CD4-positive, alpha-beta T cell treated with Interleukin-17A for 4 hours (primary cell): ENCODE measurements at regions not wholly inside any gene's neighbourhood (a gene's known extent, or its start where the extent isn't known, plus 50 kb on each side); places are given as distances from the start of the nearest gene placed in this dataset.

Source experiments
- DNase-seq: peaks from one replicate; pipeline ENCODE4 v3.0.0-alpha.2; 2020; ENCODE audit warnings: mixed read lengths

DNA sequence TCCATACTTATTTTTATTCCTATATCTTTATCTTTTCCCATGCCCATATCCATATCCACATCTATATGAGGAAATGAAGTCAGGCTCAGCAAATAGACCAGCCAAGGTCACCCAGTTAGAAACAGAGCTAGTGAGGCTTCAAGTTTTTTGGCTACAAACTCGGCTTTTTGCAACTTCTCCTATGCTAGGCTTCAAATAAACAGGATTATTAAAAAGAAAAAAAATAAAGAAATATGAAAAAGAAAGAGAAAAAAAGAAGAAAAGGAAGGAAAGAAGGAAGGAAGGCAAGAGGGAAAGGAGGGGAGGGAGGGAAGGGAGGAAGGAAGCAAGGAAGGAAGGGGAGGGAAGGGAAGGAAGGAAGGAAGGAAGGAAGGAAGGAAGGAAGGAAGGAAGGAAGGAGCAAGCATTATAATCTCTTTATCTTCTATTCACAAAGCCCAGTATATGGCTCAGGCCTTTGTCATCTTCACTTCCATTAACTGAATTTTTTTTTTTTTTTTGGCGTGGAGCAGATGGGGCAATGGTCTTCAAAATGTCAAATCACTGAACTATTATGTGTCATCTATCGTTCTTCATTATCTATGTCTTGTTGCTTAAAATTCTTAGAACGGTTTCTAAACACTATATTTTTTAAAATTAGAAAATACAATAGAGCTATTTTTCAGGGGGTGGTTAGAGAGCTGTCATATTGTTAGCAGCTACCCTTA, 418.2 kb downstream of the VRK1 start:
- no peak for DNase-seq

DNA sequence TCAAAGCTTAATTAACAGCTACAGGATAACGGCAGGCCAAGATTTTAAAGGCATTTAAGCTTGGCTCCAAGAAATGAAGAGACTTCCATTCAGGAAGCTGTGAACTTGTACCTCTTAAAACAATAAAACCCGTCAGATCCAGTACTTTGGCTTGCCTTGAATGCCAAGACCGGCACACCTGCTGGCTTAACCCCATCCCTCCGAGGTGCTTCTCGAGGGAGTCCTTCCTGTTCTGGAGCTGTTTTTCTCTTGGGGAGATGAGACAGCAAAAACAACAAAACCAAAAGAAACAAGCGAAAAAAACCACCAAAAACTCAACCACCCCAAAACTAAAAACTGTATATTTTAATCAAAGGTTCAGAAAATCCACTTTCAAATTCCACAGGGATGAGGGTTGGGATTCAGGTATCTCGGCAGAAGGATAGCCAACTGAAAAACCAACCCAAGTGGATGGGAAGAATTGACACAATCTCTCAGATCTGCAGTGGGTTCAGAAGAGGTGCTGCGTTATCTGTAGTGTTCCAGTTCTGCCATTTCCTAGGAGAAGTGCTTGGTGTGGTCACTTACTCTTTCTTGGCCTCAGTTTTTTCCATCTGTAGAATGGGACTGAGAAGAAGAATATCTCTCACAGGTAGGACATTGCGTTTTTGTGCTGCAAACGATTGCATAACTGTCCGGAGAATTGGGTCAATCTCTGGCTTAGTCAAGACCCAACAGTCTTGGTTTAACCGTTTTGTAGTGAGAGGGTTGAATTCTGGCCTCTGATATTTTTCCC, 420.1 kb downstream of the VRK1 start:
- DNase-seq: no peak

DNA sequence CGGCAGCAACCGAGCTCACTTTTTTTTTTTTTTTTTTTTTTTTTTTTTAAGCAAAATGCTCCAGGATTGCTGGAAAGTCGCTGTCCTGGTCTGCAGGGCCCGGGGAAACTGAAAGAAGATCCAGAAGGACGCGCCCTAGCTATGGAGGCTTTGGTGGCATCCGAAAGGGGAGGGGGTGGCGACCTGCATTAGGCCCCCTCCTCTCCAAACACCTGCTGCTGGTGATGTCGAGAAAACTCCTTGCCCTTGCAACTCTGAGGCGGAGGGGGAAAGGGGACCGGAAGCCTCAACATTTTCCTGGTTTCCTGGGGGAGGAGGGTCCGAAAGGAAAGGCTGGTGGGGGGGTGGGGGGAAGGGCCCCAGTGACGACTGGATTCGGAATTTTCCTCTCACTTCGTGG, 421.1 kb downstream of the VRK1 start:
- no peak for DNase-seq

GRCh38 chr14:97218691-97219430, 421.7 kb downstream of the VRK1 start:
- peak; percentile 46 for DNase-seq

GRCh38 chr14:97219431-97220017, 422.3 kb downstream of the VRK1 start:
- DNase-seq: peak; percentile 34

DNA sequence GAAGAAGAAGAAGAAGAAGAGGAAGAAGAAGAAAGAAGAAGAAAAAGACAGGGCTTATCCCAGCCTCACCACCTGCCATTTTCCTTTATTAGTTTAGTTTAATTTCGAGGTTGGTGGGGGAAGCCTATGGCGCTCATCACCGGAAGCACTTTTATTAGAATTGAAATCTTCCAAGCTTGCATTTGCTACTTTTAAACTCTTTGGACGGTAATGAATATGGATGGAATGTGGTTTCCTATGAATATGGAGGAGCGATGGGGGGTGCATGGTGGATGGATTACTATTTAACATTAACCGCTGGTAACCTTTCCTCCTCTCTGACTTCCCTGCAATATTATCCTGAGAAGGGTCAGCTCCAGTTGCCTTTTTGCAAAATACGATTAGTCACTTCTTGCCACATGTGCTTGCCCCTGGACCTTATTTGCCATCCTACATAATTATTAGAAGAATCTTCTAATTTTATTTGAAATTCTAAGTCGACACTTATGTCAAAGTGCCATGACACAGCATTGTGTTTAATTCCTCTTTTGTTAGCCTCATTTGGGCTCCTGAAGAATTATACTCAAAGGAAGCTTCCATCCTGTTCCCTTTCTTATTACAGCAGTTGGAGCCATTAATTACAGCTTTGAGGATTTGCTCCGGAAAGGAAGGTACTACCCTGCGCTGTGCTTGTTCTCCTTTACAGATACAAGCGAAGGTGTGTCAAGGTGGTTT, 424.5 kb downstream of the VRK1 start:
- DNase-seq: no peak

- DNase-seq: no peak
These were observed 426.8 kb downstream of the VRK1 start for GRCh38 chr14:97224016-97224415.

- DNase-seq: no peak
These were observed 432.9 kb downstream of the VRK1 start for GRCh38 chr14:97230051-97230450.

DNA sequence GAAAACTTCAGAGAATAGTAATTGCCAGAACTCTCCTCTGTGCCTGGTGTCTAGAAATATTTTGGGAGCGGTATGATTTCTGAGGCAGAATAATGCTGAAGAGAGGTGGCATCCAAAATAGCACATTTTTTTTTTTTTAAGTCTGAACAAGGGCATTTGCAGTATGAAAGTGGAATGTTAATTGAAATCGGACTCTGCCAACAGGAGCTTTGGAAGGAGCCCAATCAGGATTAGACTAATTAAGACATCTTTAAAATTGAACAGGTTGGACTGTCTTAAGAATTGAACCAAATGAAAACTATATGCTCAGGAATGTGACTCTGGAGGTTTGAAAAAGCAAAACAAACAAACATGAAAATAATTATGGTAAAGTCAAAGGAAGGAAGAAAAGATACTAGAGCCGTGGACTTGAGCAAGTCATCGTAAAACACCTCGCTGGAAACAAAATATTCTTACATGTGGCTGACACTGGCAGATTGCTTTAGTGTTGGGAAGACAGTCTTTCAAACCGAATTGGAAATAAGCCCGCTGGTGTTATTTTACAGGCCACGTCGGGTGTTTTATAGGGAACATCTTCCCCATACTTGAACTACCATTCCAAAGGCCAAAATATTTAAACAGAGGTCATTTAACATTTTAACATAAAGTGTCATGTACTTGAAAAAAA, 436.3 kb downstream of the VRK1 start:
- DNase-seq: no peak

DNA sequence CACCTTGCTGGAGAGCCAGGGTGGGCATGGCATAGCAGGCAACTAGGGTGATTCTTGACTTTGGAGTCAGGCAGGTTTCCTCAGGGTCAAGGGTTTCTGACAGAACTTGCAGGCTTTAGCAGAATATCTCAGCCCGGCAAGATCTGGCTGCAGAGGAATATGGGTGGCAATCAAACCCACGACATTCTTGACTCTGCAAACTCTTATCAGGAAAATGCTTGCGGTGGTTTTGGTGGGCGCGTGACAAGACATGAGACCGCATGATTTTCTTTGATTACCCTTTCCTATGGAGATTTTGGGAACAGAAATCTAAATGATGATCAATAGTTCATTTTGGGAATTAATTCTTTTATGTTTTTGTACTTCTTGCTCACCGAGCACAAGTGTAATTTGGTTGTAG, 449.5 kb downstream of the VRK1 start:
- no peak for DNase-seq

DNA sequence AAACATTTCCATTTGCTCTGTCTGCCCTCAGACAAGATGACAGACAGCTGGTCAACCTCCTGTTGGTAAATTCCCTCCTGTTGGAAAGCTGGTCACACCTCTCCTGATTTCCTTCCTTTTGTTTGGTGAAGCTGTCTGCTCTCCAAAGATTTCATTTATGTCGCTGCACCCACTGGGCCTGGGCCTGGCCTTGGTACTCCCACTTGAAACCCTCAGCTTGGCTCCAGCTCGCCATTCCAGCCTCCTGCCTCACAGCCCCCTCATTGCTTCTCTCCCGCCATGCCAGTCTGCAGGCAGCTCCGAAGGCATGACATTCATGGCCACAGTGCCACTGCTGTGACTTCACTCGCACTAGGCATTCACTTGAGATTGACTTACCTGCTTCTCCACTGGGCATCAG, 451.8 kb downstream of the VRK1 start:
- no peak for DNase-seq

- DNase-seq: no peak
These were observed 453.7 kb downstream of the VRK1 start for GRCh38 chr14:97250931-97251330.

DNA sequence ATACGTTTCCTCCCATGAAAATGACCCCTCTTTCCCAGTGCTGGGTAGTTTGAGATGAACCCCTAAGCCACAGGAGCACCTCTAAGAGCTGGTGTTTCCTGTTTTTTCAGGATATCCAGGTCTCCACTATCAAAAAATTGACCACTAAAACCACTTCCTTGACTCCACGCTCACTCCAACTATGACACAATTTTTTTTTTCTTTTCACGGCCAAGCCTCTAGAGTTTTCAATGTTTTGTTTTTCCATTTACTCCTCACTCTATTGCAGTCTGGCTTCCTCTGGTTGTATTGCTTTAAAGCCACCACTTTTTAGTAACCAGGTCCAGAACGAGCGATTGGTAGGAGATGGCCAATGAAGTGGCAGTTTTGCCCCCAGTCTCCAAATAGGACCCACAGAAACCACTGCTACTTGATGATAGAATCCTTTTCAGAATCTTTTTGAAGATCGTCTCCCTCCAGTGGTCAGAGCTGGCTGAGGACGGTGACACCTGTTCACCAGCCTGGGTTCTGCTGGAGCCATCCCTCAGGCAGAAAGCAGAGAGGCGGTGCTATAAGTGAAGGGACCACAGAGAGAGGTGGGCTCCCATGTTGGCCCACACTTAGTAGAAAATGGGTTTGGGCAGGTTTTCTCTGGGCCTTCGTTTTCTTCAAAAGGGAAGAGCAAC, 454.4 kb downstream of the VRK1 start:
- no peak for DNase-seq

GRCh38 chr14:97253756-97254155, 456.6 kb downstream of the VRK1 start:
- DNase-seq: no peak

GRCh38 chr14:97262336-97262735, 465.2 kb downstream of the VRK1 start:
- DNase-seq: no peak

- DNase-seq: no peak
These were observed 467.5 kb downstream of the VRK1 start for GRCh38 chr14:97264516-97265230.

GRCh38 chr14:97266653-97267052, 469.5 kb downstream of the VRK1 start:
- no peak for DNase-seq

- no peak for DNase-seq
These were observed 470.3 kb downstream of the VRK1 start for GRCh38 chr14:97267509-97267908.

DNA sequence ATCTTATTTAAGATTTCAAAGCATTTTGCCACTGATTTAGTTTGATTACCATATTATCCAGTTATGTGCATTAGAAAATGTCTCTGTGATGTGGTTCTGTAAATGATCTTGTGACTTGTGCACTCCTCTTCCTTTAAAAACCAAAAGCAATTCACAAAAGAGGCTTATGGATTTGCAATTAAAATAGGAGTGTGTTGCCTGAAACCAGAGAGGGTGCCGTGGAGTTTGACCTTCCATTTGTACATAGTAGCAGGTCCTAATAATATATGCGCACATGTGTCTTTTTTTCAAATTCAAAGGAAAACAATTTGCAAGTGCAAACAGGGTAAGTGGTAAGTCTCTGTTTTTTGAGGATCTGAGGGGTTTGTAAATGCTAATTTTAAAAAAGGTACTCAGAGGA, 470.9 kb downstream of the VRK1 start:
- DNase-seq: no peak

DNA sequence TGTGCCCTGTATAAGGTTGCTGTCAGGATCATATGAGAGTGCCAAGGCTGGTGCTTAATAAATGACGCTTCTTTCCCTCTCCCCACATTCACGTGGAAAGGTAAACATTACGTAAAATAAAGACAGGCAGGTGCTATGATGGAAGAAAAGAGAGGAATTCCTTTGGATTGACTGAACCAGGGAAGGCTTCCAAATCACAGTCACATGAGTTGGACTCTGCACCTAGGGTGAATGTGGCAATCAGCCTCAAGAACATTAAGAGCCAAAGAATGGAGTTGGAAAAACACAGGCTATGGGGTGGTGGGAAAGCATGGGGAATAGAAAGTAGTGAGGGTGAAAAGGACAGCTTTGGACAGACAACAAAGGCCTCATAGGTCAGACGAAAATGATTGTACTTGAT, 473.1 kb downstream of the VRK1 start:
- no peak for DNase-seq

DNA sequence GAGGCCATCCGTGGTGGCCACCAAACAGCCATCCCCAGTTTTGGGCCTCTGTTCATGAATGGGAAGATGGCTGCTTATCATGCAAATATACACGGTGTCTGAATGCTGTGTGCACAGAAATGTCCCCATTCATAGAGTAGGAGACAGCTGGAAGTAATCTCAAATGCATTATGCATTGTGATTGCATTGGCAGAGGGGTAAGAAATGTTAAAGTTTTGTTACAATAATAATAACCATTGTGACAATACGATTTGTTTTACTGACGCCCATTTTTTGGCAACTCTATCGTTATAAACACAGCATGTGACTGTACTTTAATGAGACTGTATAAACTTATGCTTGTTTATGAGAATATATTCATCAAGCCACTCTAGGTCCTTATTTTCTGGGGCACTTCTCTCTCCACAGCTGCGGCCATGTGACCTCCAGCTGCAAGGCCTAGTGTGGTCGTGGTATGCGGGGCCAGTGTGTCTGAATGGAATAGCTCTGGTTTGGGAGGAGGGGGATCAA, 474.3 kb downstream of the VRK1 start:
- DNase-seq: no peak
